Keratinocyte (primary cell): ENCODE measurements at regions not wholly inside any gene's neighbourhood (a gene's known extent, or its start where the extent isn't known, plus 50 kb on each side); places are given as distances from the start of the nearest gene placed in this dataset.

ENCODE experiments used
- DNase-seq: peaks from one replicate; pipeline ENCODE4 v3.0.0-alpha.2; 2011; ENCODE audit warnings: low read depth, missing footprints, low spot score
- FAIRE-seq: peaks from 2 replicates; lab custom pipeline; 2011; peaks lifted over from hg19 to GRCh38; lab: Jason Lieb, UNC
- H2AFZ ChIP-seq: 2 replicates; pipeline ENCODE4 v1.6.0; 2012; ENCODE audit warnings: low read length, control low read depth, inconsistent platforms; ENCODE audit not compliant: control insufficient read depth
- H3K27ac ChIP-seq: 2 replicates; pipeline ENCODE4 v1.5.1; 2011; ENCODE audit warnings: low read length; ENCODE audit not compliant: control insufficient read depth, insufficient read depth
- H3K27me3 ChIP-seq: 3 replicates; pipeline ENCODE4 v1.6.0; 2011; ENCODE audit warnings: low read length; ENCODE audit not compliant: control insufficient read depth, insufficient read depth; ENCODE audit errors: extremely low read depth
- H3K36me3 ChIP-seq, 2 experiments: 2 replicates in 1 of 2; 3 replicates in 1 of 2; pipeline ENCODE4 v1.5.1; 2011; ENCODE audit warnings: low read length in 2 of 2, mild to moderate bottlenecking in 1 of 2; ENCODE audit not compliant: control insufficient read depth in 2 of 2, insufficient read depth in 2 of 2; ENCODE audit errors: extremely low read depth in 1 of 2
- H3K4me1 ChIP-seq: 3 replicates; pipeline ENCODE4 v1.5.1; 2011; ENCODE audit warnings: low read length; ENCODE audit not compliant: control insufficient read depth, insufficient read depth; ENCODE audit errors: extremely low read depth
- H3K4me2 ChIP-seq: 3 replicates; pipeline ENCODE4 v1.6.0; 2011; ENCODE audit warnings: low read depth, low read length; ENCODE audit not compliant: control insufficient read depth, insufficient read depth; ENCODE audit errors: extremely low read depth
- H3K4me3 ChIP-seq, 3 experiments: fragments of 200-600 bp in 1 of 3; sonication (generic) in 1 of 3; 2 replicates in 2 of 3; 3 replicates in 1 of 3; pipeline ENCODE4 v1.5.1; 2011 to 2016; ENCODE audit warnings: low read length in 3 of 3, mild to moderate bottlenecking in 3 of 3, control low read depth in 2 of 3, inconsistent platforms in 1 of 3, low read depth in 1 of 3, mixed read lengths in 1 of 3, mixed run types in 1 of 3, moderate library complexity in 1 of 3; ENCODE audit not compliant: control insufficient read depth in 2 of 3, insufficient read depth in 2 of 3; ENCODE audit errors: extremely low read depth in 1 of 3
- H3K79me2 ChIP-seq: 2 replicates; pipeline ENCODE4 v1.6.0; 2012; ENCODE audit warnings: low read length; ENCODE audit not compliant: control insufficient read depth, insufficient read depth
- H3K9ac ChIP-seq: 3 replicates; pipeline ENCODE4 v1.6.0; 2011; ENCODE audit warnings: low read length; ENCODE audit not compliant: control insufficient read depth, insufficient read depth; ENCODE audit errors: extremely low read depth
- H3K9me1 ChIP-seq: 3 replicates; pipeline ENCODE4 v1.6.0; 2011; ENCODE audit warnings: low read length; ENCODE audit not compliant: control insufficient read depth, insufficient read depth; ENCODE audit errors: extremely low read depth
- H3K9me3 ChIP-seq: 2 replicates; pipeline ENCODE4 v1.5.1; 2012; ENCODE audit warnings: low read depth, low read length; ENCODE audit not compliant: control insufficient read depth
- H4K20me1 ChIP-seq: 3 replicates; pipeline ENCODE4 v1.6.0; 2011; ENCODE audit warnings: low read length; ENCODE audit not compliant: control insufficient read depth, insufficient read depth; ENCODE audit errors: extremely low read depth
- CTCF ChIP-seq, 3 experiments: IDR thresholded peaks in 1 of 3; conservative IDR thresholded peaks in 1 of 3; optimal IDR thresholded peaks in 1 of 3; 2 replicates in 2 of 3; 3 replicates in 1 of 3; pipeline versions ENCODE3 to v1.5.1; 2011; ENCODE audit warnings: low read length in 3 of 3, mild to moderate bottlenecking in 3 of 3, moderate library complexity in 2 of 3, control low read depth in 1 of 3, inconsistent platforms in 1 of 3; ENCODE audit not compliant: insufficient read depth in 2 of 3; ENCODE audit errors: extremely low read depth in 1 of 3
- EZH2 ChIP-seq: IDR thresholded peaks from one replicate; pipeline ENCODE4 v1.6.1; 2012; ENCODE audit warnings: inconsistent platforms, mild to moderate bottlenecking, low read length, moderate library complexity
- dilution Hi-C: fragments of 300-500 bp; cut with MboI; formaldehyde crosslinking; loops from one replicate; pipeline ENCODE4 v1.7.0; 2020; ENCODE audit warnings: low sequenced_read_pairs; ENCODE audit not compliant: extremely low pct_ligation_motif_present

GRCh38 chr6:140744659-140745320, 1370.3 kb upstream of the CITED2 start:
- H3K27ac ChIP-seq: no peak overlapping the region

GRCh38 chr6:140736231-140736630, 1361.8 kb upstream of the CITED2 start:
- H3K9ac ChIP-seq: no peak overlapping the region
- no peak for FAIRE-seq
- no peak overlapping the region for H3K4me3 ChIP-seq
- H3K9me3 ChIP-seq: no peaks in the 10 kb centered on the region
- H3K27me3 ChIP-seq: no peaks in the 10 kb centered on the region
- H3K27ac ChIP-seq: no peak overlapping the region
- no peak overlapping the region for H2AFZ ChIP-seq
- no peaks in the 10 kb centered on the region for H4K20me1 ChIP-seq
- H3K4me2 ChIP-seq: no peak overlapping the region
- no peaks in the 10 kb centered on the region for H3K36me3 ChIP-seq
- dilution Hi-C loops: no loop called here
- TF ChIP-seq CTCF (optimal IDR thresholded peaks at IDR 0.05 in 1 of 3, IDR thresholded peaks at IDR 0.05 in 1 of 3, conservative IDR thresholded peaks at IDR 0.05 in 1 of 3; ENCODE audit: extremely low read depth in 1 of 3, insufficient read depth in 2 of 3, low read length in 3 of 3): no peak
- no peak for TF ChIP-seq EZH2
- H3K4me1 ChIP-seq: no peaks in the 10 kb centered on the region
- H3K79me2 ChIP-seq: no peaks in the 10 kb centered on the region
- H3K9me1 ChIP-seq: no peaks in the 10 kb centered on the region
- DNase-seq: no peak

More at GRCh38 chr6:140744659-140745320, 1370.3 kb upstream of the CITED2 start:
- no peaks in the 10 kb centered on the region for H3K4me1 ChIP-seq
- no peaks in the 10 kb centered on the region for H3K36me3 ChIP-seq
- no peaks in the 10 kb centered on the region for H4K20me1 ChIP-seq
- no peaks in the 10 kb centered on the region for H3K79me2 ChIP-seq
- no peaks in the 10 kb centered on the region for H3K27me3 ChIP-seq
- no peaks in the 10 kb centered on the region for H3K9me1 ChIP-seq
- no peak for TF ChIP-seq EZH2
- TF ChIP-seq CTCF (optimal IDR thresholded peaks at IDR 0.05 in 1 of 3, IDR thresholded peaks at IDR 0.05 in 1 of 3, conservative IDR thresholded peaks at IDR 0.05 in 1 of 3; ENCODE audit: extremely low read depth in 1 of 3, insufficient read depth in 2 of 3, low read length in 3 of 3): no peak
- FAIRE-seq: peak; percentile 58
- DNase-seq: peak; percentile 17
- H2AFZ ChIP-seq: no peak overlapping the region
- dilution Hi-C loops: no loop called here
- no peak overlapping the region for H3K9ac ChIP-seq
- H3K4me3 ChIP-seq: no peak overlapping the region
- H3K9me3 ChIP-seq: no peaks in the 10 kb centered on the region
- H3K4me2 ChIP-seq: no peak overlapping the region
